ENCODE measurements at regions not wholly inside any gene's neighbourhood (a gene's known extent, or its start where the extent isn't known, plus 50 kb on each side); places are given as distances from the start of the nearest gene placed in this dataset.

DNA sequence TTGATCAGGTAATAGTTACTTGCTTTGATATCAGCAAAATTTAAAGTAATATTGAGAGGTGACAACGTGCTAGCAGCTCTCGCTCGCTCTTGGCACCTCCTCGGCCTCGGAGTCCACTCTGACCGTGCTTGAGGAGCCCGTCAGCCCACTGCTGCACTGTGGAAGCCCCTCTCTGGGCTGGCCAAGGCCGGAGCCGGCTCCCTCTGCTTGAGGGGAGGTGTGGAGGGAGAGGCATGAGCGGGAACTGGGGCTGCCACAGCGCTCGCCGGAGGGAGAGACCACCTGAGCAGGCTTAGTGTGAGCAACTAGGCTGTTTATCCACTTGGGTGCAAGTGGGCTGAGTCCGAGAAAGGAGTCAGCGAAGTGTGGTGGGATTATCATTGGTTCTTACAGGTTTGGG is 455.7 kb upstream of the PCDH7 start:
- H3K27ac ChIP-seq = no peak overlapping the region
- H3K4me3 ChIP-seq = no peak overlapping the region

GRCh38 chr4:30265716-30266115 is 454.5 kb upstream of the PCDH7 start:
- Histone ChIP-seq H3K4me3 (no peak overlapping the region), H3K27ac (no peak overlapping the region)

DNA sequence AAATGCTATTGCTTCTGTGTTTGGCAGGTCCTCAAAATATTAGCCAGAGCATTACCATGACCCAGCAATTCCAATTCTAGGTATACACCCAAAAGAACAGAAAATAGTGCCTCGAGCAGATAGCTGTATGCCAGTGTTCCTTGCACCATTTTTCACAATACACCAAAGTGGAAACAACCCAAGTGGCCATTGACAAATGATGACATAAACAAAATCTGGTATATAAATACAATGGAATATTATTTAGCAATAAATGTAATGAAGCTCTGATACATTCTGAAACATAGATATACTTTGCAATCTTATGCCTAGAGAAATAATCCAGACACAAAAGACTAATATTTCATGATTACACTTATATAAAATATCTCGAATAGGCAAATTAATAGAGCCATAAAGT is 451.8 kb upstream of the PCDH7 start:
- H3K4me3 ChIP-seq = no peak overlapping the region
- H3K27ac ChIP-seq = no peak overlapping the region

- no peak overlapping the region for H3K4me3 ChIP-seq
- H3K27ac ChIP-seq = no peak overlapping the region
These were observed 450.3 kb upstream of the PCDH7 start for GRCh38 chr4:30269850-30270249.

- no peak overlapping the region for H3K27ac ChIP-seq
- H3K4me3 ChIP-seq = no peak overlapping the region
These were observed 438.2 kb upstream of the PCDH7 start for GRCh38 chr4:30281986-30282385.

- H3K27ac ChIP-seq = no peak overlapping the region
- H3K4me3 ChIP-seq = no peak overlapping the region
These were observed 436.8 kb upstream of the PCDH7 start for GRCh38 chr4:30283336-30283735.

DNA sequence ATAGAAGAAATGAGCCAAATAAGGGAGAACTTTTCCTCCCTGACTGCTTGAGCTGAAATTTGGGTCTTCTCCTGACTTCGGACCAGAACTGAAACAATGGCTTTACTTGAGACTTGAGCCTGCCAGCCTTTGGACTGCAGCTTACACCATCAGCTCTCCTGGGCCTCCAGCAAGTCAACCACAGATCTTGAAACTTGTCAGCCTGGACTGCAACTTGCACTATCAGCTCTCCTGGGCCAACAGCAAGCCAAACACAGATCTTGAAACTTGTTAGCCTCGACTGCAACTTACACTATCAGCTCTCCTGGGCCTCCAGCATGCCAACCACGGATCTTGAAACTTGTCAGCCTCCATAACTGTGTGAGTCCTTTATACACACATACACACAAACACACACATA is 425.9 kb upstream of the PCDH7 start:
- no peak overlapping the region for H3K4me3 ChIP-seq
- no peak overlapping the region for H3K27ac ChIP-seq

DNA sequence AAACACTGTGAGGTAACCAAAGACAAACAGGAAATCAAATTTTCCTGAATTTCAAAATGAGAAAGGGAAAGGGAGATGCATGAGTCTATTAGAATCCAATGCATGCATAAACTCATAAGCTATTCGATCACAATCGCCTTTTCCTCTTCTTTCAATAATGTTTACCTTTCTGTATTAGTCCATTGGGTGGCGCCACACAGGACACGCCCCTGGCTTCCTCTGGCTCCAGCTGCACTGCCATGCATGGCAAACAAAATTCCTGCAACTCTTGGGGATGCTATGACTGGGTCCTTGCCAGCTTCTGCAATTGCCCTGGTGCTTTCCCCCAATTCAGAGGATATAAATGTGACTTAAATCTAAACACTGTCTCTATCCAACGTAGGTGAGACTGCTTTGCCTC is 424.5 kb upstream of the PCDH7 start:
- no peak overlapping the region for H3K27ac ChIP-seq
- no peak overlapping the region for H3K4me3 ChIP-seq

DNA sequence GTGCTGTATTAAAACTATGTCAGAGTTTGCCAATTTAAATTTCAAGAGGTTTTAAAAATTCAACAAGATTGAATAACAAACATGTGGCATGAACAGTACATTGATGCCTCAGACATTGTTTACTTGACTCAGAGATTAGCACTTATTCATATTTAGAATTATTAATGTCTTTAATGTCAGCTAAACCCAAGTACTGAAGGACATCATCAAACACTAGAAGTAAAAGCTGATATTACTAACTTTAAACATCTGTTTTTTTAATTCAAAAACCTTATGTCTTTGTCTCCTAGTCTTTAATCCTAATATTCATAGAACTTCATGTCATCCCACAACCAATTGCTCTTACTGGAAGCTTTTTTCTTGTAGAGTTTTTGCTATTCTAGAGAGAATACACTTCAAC is 406.2 kb upstream of the PCDH7 start:
- Histone ChIP-seq H3K4me3 (no peak overlapping the region), H3K27ac (no peak overlapping the region)

DNA sequence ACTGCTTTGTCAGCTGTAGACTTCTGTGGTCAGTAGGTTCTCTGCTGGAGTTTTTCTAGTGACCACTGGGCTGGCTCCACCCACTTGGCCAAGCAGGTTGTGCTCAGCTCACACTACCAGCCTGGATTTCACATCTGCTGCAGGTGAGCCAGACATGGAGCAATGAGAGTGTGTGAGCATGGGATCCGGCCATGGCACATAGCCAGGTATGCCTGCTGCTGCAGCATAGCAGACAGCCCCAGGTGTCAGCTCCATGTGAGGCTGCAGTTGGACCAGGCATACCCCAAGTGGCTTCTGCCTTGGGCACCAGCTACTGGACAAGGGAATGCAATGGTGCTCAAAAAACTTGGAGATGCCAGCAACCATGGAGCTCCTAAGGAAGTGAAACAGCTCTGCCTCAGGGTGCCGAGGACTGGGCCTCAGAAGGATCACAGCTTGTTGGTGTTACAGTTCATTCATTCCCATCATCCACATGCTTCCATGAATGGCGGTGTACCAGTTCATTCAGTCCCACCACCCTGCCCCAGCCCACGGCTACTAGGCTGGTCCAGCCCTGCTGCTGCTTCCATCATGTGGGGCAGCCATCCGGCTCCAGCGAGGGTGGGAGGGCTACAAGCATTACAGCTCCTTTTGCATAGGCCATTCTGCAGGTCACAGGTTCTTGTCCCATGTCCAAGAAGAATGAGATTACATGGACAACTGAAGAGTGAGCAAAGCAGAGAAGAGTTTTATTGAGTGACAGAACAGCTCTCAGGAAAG is 389.1 kb upstream of the PCDH7 start:
- H3K4me3 ChIP-seq = no peak overlapping the region
- no peak overlapping the region for H3K27ac ChIP-seq

DNA sequence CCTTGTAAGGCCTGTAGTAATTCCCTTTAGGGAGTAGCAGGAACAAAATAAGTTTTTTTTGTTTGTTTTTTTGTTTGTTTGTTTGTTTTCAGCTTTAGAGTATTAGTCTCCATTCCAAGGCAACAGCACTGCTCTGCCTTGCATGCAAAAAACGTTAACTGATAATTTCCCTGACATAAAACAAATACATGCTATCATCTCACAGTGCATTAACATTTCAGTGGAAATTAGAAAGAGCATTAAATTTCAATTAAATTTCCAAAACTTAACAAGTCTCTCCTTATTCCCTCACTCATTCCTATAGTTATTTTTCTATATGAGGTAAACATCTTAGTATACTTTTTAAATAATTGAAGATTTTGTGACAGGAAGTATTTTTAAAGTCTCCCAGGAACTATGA is 378.4 kb upstream of the PCDH7 start:
- Histone ChIP-seq H3K27ac (no peak overlapping the region), H3K4me3 (no peak overlapping the region)

DNA sequence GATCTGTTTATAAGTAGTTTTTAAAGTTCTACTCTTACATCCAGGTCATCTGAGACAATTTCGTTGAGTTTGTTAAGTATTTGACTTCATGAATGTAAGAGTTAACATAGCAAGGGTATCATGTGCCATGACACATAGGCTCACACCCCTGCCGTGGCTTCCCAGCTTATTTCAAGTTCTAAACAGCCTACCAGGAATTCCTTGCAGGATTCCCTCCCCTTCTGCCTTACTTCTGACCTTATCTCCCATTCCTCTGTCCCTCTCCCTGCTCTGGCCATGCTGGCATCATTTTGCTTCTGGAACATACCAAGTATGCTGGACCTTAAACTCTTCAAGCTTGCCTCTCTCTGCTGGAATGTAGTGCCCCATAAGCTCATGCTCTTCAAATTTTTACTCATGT is 369.9 kb upstream of the PCDH7 start:
- no peak overlapping the region for H3K27ac ChIP-seq
- no peak overlapping the region for H3K4me3 ChIP-seq

DNA sequence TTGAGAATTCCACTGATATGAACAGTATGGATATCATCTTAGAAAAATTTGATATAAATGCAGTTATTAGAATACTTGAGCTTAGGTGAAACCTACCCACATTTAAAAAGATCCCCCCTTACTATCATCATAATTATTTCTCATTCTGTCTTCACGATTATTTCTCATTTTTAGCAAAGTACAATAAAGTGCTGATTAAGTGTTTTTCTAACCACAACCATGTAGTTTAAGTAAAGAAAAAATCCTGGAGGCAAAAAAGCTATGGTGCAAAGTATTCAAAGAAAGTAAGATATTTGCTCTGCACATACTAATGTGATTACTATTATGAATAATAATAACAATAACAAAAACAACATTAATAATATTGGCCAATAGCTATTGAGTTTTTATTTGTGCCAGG is 365.6 kb upstream of the PCDH7 start:
- no peak overlapping the region for H3K27ac ChIP-seq
- no peak overlapping the region for H3K4me3 ChIP-seq

DNA sequence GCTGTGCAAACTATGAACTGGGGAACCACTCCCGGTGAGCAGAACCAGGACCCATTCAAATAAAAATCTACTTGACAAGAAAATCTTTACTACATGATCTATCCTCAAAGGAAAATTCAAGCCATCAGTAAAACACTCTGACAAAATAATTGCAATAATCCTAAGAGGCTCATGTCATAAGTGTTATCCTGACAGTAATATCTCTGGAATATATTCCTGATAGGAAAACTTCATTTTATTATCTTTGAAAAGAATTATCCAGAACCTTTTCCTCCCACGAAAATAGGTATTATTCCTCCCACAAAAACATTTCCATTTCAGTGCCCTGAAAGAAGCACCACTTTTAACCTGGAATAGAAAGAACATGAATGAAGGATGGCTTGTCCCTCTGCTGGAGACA is 357.7 kb upstream of the PCDH7 start:
- H3K4me3 ChIP-seq = no peak overlapping the region
- no peak overlapping the region for H3K27ac ChIP-seq

- no peak overlapping the region for H3K27ac ChIP-seq
- H3K4me3 ChIP-seq = no peak overlapping the region
These were observed 350.1 kb upstream of the PCDH7 start for GRCh38 chr4:30370105-30370504.

- Histone ChIP-seq H3K27ac (no peak overlapping the region), H3K4me3 (no peak overlapping the region)
These were observed 339.7 kb upstream of the PCDH7 start for GRCh38 chr4:30380404-30380998.

DNA sequence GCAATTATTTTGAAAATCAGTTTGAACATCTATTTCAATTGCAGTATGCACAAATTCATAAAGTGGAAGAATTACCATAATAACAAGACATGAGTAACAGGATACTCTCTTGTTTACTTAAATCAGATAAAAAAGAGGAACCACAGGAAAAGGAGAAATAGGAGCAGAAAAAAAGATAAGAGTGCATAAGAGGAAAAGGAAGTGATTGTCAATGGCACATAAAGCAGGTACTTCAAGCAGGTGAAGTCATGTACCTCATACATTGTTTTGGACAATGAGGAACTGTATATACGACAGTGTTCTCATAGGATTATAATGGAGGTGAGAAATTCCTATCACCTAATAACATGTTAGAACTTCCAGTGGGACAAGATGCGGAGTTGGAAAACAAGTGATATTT is 334.5 kb upstream of the PCDH7 start:
- Histone ChIP-seq H3K4me3 (no peak overlapping the region), H3K27ac (no peak overlapping the region)

GRCh38 chr4:30386266-30386895 is 333.8 kb upstream of the PCDH7 start:
- Histone ChIP-seq H3K4me3 (no peak overlapping the region), H3K27ac (no peak overlapping the region)

DNA sequence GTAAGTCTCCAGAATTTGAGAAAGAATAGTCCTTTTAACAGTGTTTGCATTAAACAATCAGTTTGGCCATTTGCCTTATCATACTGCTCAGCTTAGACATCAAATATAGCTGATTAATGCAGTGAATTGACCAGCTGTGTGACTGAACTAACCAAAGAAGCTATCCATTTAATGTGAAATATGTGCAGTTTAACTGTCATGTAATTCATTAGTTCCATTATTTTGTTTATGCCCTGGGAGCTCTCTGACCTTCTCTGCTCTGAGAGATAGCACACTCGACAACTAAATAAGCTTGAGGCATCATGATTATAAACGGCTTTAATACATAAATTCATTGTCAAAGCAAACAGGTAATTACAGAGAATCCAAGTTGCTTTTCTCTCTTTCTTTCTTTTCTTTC is 324.3 kb upstream of the PCDH7 start:
- no peak overlapping the region for H3K4me3 ChIP-seq

GRCh38 chr4:30396772-30397475 is 323.2 kb upstream of the PCDH7 start:
- no peak overlapping the region for H3K4me3 ChIP-seq
- no peak overlapping the region for H3K27ac ChIP-seq

More for the DNA sequence above, 324.3 kb upstream of the PCDH7 start:
- no peak overlapping the region for H3K27ac ChIP-seq

GRCh38 chr4:30399476-30399875 is 320.7 kb upstream of the PCDH7 start:
- H3K4me3 ChIP-seq = no peak overlapping the region
- H3K27ac ChIP-seq = no peak overlapping the region

Data from skin epidermis (tissue), 12 donors.